ENCODE measurements at regions not wholly inside any gene's neighbourhood (a gene's known extent, or its start where the extent isn't known, plus 50 kb on each side); places are given as distances from the start of the nearest gene placed in this dataset.

DNA sequence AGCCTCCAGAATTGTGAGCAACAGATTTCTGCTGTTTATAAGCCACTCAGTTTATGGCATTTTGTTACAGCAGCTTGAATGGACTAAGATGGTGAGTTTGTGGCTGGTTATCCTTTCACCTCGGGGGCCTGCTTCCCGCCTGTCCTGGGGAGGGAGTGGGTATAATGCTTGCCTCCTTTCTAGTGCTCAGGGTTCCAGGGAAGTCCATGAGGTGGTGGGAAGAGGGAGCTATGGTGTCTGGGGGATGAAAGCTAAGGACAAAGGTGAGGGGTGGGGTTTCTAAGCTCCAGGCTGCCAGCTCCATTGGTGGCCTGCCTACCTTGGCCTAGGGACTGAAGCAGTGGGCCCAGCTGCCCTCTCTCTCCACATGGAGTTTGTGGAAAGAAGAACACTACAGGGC, 50.2 kb upstream of the SDK2 start:
- in situ Hi-C loops (cut with HindIII; ENCODE audit: low sequenced_read_pairs), result no loop called here
- no peak for DNase-seq (ENCODE audit: low spot score)

DNA sequence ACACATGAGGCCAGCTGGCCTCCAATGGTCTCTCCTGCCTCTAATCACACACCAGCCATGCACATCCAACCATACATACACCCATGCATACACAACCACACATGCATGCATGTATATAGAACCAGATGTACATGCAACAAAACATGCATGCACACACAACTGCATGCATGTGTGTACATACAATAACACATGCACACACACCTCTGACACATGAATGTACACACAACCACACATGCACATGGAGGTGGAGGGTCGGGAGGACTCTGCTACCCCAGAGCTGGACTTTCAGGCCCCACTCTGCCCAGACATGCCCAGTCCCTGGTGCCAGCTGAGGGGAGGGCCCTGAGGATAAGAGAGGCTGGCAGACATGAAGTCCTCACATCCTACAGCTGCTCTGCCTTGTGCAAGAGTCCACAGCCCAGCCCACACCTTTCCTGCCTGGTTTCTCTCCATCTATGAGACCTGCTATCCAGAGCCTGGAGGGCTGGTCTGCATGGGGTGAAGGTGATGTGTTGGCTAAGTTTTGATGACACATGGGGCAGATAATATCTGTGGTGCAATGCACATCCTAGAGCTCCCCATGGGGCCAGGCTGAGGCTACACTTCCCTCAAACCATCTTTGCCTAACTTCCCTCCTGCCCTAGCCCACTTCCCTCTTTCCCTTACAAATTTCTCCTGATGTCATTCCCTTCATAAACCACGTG, 50.9 kb upstream of the SDK2 start:
- DNase-seq (ENCODE audit: low spot score), result no peak
- in situ Hi-C loops (cut with HindIII; ENCODE audit: low sequenced_read_pairs), result no loop called here

DNA sequence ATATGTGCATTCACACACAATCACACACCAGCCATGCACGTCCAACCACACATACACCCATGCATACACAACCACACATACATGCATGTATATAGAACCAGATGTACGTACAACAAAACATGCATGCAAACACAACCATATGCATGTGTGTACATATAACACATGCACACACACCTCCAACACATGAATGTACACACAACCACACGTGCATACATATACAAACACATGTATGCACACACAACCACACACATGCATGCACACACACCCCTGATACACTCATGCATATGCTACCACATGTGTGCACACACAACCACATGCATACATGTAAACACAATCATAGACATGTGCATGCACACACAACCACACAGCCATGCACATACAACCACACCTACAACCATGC, 52.0 kb upstream of the SDK2 start:
- in situ Hi-C loops (cut with HindIII; ENCODE audit: low sequenced_read_pairs), result no loop called here
- DNase-seq (ENCODE audit: low spot score), result no peak

- DNase-seq (ENCODE audit: low spot score), result peak; percentile 7
- in situ Hi-C loops (cut with HindIII; ENCODE audit: low sequenced_read_pairs), result no loop called here
Measured at GRCh38 chr17:73697872-73698271, 53.6 kb upstream of the SDK2 start.

DNA sequence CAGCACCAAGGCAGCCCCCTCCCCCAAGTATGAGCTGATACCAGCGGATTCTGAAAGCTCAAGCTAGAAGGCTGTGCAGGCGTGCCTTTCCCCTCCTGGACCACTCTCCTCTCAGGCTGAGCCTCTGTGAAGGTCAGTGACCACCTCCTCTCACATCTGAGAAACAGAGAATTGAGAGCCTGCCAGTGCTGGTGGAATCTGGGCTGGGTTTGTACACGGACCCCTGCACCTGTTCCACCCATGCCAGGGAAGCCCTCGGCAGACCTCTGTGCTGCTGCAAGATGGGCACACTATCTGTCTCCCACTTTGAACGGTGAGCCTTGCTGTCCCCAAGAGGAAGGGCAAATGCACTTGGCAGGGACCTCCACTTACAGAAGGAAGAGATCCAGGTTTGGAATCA, 54.7 kb upstream of the SDK2 start:
- in situ Hi-C loops (cut with HindIII; ENCODE audit: low sequenced_read_pairs), result no loop called here
- no peak for DNase-seq (ENCODE audit: low spot score)

- no peak for DNase-seq (ENCODE audit: low spot score)
- in situ Hi-C loops (cut with HindIII; ENCODE audit: low sequenced_read_pairs), result no loop called here
Measured at GRCh38 chr17:73701701-73702100, 57.5 kb upstream of the SDK2 start.

DNA sequence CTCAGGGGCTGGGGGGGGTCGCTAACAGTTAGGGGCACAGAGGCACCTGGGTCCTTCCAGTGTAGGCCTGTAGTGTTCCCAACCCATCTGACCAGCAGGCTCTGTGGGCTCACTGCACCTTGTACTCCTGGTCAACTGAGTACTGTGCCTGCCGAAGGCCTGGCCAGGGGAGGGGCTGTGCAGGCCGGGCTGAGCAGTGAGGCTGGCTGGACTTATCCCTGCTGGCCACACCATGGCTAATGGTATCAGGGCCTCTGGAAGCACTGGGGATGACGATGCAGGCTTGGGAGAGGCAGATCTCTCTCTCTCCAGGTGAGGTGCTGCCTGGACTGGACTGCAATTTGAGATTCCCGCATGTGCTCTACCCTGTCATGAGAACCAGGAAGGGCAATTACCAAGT, 58.9 kb upstream of the SDK2 start:
- in situ Hi-C loops (cut with HindIII; ENCODE audit: low sequenced_read_pairs), result no loop called here
- DNase-seq (ENCODE audit: low spot score), result no peak

DNA sequence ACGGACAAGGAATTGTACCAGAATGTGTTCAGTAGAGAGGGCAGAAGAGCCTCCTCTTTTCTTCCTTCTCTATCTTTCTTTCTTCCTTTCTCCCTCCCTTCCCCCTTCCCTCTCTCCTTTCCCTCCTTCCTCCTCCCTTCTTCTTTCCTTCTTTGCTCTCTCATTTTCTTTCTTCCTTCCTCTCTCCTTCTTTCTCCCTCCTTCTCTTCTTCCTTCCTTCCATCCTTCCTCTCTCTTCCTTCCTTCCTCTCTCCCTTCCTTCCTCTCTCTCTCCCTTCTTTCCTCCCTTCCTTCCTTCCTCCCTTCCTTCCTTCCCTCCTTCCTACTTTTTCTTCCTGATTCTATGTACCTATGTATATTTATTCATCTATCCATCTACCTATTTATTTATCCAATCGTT, 59.7 kb upstream of the SDK2 start:
- in situ Hi-C loops (cut with HindIII; ENCODE audit: low sequenced_read_pairs), result no loop called here

GRCh38 chr17:73705594-73705993, 61.3 kb upstream of the SDK2 start:
- DNase-seq (ENCODE audit: low spot score), result no peak
- in situ Hi-C loops (cut with HindIII; ENCODE audit: low sequenced_read_pairs), result no loop called here

More for the DNA sequence above, 59.7 kb upstream of the SDK2 start:
- no peak for DNase-seq (ENCODE audit: low spot score)

DNA sequence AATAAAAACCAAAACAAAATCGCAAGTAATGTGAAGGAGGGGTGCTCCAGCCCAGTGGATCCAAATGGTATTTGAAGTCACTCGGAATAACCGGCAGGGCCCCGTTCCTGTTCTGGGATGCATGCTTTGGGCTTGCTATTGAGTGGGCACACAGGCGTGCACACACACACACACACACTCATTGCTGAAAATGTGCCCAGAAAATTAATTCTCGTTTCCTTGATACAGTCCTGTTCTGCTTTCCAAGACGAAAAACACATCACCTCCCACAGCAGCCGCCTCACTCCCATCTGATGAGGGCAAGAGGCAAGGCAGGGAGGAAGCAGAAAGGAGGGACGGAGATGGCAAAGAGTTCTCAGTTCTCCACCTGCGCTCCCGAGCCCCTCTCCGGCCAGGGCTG, 62.2 kb upstream of the SDK2 start:
- in situ Hi-C loops (cut with HindIII; ENCODE audit: low sequenced_read_pairs), result no loop called here
- DNase-seq (ENCODE audit: low spot score), result no peak

- DNase-seq (ENCODE audit: low spot score), result no peak
- in situ Hi-C loops (cut with HindIII; ENCODE audit: low sequenced_read_pairs), result no loop called here
Measured at GRCh38 chr17:73706858-73707257, 62.6 kb upstream of the SDK2 start.

GRCh38 chr17:73707358-73707757, 63.1 kb upstream of the SDK2 start:
- in situ Hi-C loops (cut with HindIII; ENCODE audit: low sequenced_read_pairs), result no loop called here
- no peak for DNase-seq (ENCODE audit: low spot score)

DNA sequence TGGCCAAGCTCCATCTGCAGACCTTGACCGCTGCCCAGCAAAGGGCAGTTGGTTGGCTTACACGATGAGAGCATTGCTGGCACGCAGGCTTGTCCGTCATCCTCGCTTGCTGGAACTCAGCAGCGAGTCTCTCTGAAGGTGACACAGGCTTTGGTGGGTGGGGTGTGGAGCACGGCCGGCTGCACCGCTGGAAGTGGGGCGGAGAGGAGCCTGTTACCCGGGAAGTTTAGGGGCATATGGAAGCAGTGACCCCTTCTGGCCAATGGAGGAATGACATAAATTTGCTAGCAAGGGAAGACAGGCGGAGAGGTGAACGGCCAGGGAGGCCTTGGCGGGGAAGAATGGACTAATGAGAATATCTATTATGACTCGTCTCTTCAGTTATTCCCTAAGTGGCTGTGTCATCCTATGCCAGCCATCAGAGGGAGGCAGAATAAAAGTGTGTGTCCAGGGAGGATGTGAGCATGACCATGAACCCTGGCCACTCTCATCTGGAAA, 65.9 kb upstream of the SDK2 start:
- DNase-seq (ENCODE audit: low spot score), result peak; percentile 40
- in situ Hi-C loops (cut with HindIII; ENCODE audit: low sequenced_read_pairs), result no loop called here

DNA sequence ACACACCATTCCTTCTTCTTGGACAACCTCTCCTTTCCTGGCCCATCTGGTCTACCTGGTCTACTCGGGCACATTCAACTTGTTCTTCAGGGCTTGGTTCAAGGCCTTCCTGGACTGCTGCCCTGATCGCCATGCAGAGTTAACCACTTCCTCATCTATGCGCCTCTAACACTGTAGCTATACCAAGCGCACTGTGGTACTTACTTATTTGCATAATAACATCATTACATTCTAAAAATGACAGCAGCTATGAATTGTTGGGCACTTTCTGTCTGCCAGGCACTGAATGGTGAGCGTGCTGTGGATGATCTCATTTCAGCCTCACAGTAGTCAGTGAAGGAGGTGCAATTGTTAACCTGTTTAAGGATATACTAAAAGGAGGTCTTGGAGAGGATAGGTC, 66.9 kb upstream of the SDK2 start:
- in situ Hi-C loops (cut with HindIII; ENCODE audit: low sequenced_read_pairs), result no loop called here
- DNase-seq (ENCODE audit: low spot score), result no peak

- in situ Hi-C loops (cut with HindIII; ENCODE audit: low sequenced_read_pairs), result no loop called here
- no peak for DNase-seq (ENCODE audit: low spot score)
Measured at GRCh38 chr17:73711916-73712315, 67.7 kb upstream of the SDK2 start.

DNA sequence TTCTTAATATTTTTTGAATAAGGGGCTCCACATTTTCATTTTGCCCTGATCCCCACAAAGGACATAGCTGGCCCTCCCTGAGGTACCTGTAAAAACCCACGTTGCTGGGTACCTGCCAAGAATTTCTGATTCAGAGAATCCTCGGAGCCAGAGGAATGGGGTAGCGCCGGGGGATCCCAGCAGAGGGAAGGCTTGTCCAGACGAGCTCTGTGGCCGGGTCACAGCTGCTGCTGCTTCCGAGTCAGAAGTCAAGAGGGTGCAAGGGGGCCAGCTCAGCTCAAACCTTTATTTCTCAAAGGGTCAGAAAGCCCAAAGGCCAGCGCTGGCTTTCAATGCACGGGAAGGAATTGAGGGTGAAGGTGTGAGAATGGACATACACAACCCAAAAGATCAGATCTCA, 68.9 kb upstream of the SDK2 start:
- in situ Hi-C loops (cut with HindIII; ENCODE audit: low sequenced_read_pairs), result no loop called here
- no peak for DNase-seq (ENCODE audit: low spot score)

DNA sequence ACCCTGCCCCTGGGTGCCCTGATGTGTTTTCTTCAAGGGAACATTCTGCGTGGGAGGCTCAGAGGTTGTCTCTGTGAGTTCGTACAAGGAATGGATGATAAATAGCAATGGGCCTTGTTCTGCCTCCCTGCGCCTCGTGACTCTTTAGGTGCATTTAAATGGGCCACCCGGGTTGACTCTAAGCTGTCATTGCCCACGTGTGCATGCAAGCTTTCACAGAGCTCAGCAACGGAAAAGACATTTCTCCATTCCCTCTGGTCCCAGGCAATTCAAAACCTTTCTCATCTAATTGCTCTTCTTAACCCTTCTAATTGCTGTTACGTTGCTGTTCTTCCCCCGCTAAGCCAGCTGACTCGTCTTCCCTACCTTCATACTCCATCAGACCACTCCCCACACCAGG, 71.5 kb upstream of the SDK2 start:
- no peak for DNase-seq (ENCODE audit: low spot score)
- in situ Hi-C loops (cut with HindIII; ENCODE audit: low sequenced_read_pairs), result no loop called here

- DNase-seq (ENCODE audit: low spot score), result no peak
- in situ Hi-C loops (cut with HindIII; ENCODE audit: low sequenced_read_pairs), result no loop called here
Measured at GRCh38 chr17:73717690-73718089, 73.4 kb upstream of the SDK2 start.

GRCh38 chr17:73718362-73718761, 74.1 kb upstream of the SDK2 start:
- in situ Hi-C loops (cut with HindIII; ENCODE audit: low sequenced_read_pairs), result no loop called here
- no peak for DNase-seq (ENCODE audit: low spot score)

DNA sequence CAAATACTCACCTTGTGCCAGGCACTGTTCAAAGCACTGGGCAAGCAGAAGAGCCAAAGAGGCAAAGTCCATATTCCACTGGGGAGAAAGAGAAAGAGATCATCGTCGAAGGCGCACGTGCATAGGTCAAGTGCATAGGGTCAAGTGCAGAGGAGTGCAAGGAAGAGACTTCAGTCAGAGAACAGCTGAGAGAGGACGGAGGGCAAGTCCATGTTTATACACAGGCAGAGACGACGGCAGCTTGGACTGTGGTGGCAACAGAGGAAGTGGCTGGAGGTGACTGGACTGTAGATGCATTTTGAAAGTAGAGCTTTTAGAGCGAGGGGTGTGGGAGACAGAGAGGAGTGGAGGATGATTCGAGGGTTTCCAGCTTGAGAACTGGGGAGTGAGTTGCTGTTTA, 74.7 kb upstream of the SDK2 start:
- DNase-seq (ENCODE audit: low spot score), result no peak

GRCh38 chr17:73719588-73720071, 75.4 kb upstream of the SDK2 start:
- in situ Hi-C loops (cut with HindIII; ENCODE audit: low sequenced_read_pairs), result no loop called here
- peak; percentile 2 for DNase-seq (ENCODE audit: low spot score)

More for the DNA sequence above, 74.7 kb upstream of the SDK2 start:
- in situ Hi-C loops (cut with HindIII; ENCODE audit: low sequenced_read_pairs), result no loop called here
